ACHN (cell line): ENCODE measurements at regions not wholly inside any gene's neighbourhood (a gene's known extent, or its start where the extent isn't known, plus 50 kb on each side); places are given as distances from the start of the nearest gene placed in this dataset.

Source experiments
- DNase-seq: peaks from one replicate; pipeline ENCODE4 v3.0.0-alpha.2; 2015
- in situ Hi-C: cut with HindIII; loops from 2 replicates; pipeline ENCODE4 v1.10.0; 2017; ENCODE audit warnings: low sequenced_read_pairs, low pct_ligation_motif_present, low pct_unique_long_range_greater_than_20kb

DNA sequence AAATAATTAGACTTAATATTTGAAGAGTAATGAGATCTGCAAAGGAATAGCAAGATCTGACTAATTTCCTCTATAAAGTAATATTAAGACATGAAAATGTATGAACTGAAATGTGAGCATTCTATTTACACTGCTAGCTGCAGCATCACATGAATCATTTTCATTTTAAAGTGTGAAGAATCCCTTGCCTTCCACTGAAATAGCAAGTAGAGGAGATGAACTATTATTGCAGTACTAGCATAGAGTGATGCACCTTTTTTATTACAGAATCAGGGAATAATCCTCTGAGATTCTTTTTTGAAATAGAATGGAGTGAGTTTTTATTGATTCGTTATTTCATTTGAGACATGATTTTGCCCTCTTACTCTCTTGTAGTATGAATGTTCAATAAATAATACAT lies 281.9 kb upstream of the NAV3 start:
- DNase-seq = no peak
- in situ Hi-C loops = no loop called here

DNA sequence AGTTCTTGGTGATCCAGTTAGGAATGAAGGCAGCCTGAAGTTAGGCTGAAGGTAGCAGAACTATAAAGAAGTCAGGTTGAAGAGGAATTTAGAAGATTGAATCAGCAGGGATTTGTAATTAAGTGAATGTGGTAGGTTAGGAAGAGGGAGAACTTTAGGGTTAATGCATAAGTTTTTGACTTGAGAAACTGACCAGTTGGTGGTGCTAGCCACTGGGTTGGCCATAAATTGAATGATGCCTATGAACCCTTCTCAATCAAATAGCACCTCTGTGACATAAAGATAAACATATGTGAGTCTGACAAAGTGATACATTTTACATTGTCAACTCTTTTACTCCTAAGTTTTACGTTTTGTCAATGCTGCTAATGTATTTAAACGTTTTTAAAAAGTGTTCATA lies 290.6 kb upstream of the NAV3 start:
- no peak for DNase-seq
- in situ Hi-C loops = no loop called here

DNA sequence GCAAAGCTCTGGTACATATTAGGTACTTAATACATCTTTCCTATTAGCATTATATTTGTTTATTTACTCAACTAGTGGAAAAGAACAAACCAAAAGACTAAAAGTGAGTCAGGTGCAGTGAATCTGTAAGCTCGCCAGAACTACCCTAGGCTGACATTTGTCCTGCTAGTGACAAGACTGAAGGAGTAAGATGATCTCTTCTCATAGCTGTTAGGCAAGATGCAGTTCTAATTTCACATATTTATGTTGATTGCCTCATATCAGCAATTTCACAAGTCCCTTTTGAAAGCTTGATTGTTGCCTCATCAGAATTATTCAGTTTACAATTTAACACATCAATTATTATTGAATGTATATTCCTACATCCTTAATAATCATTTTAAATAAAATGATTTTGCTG lies 293.0 kb upstream of the NAV3 start:
- DNase-seq = no peak

DNA sequence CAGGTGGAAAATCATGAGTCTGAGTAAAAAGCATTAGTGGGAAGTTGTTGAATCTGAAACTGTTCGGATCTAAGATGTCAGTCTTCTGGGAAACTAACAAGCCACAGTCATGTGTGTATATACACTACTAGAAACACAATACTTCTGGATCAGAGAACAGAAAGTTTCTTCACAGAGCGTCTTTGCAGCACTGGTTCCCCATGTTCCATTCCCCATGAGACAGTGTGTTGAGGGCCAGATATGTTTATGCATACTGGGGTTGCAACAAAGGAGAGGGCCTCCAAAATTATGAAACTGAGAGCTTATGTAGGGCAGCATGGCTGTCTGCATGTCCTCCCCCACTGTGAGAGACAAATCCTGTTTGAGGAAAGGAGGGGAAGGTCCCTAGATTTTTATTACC lies 295.0 kb upstream of the NAV3 start:
- DNase-seq = no peak
- in situ Hi-C loops = no loop called here

More for the DNA sequence above, 293.0 kb upstream of the NAV3 start:
- in situ Hi-C loops = no loop called here

DNA sequence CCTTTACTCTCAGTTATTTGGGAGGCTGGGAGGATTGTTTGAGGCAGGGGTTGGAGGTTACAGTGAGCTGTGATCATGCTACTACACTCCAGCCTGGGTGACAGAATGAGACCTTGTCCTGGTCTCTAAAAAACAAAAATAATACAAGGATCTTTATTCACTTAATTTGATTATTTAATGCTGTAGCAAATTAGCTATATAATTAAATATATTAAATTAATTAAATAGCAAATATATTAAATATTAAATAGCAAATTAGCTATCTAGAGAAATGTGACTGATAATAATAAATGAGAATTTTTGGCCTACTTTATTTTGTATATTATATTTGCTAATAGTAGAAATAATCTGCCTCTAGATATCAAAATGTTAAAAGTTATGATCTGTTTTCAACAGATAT lies 298.8 kb upstream of the NAV3 start:
- in situ Hi-C loops = no loop called here

DNA sequence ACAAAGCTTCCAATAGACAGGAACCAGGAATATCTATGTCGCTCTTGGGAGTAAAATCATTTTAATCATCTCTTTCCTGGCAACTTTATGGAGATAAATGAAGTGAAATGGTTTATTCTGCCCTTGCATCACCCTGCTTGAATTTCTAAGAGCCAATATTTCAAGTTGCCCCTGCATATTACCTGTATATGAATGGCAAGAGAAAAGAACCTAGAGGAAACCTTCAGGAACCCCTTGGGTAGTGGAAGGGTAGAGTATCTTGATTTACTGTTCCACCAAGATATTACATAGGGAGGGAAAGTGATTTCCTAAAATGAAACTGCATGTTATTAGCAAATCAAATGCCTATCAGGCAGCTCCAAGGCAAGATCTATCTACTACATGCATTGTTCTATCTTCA lies 308.4 kb upstream of the NAV3 start:
- in situ Hi-C loops = no loop called here
- DNase-seq = no peak

More for the DNA sequence above, 298.8 kb upstream of the NAV3 start:
- no peak for DNase-seq

DNA sequence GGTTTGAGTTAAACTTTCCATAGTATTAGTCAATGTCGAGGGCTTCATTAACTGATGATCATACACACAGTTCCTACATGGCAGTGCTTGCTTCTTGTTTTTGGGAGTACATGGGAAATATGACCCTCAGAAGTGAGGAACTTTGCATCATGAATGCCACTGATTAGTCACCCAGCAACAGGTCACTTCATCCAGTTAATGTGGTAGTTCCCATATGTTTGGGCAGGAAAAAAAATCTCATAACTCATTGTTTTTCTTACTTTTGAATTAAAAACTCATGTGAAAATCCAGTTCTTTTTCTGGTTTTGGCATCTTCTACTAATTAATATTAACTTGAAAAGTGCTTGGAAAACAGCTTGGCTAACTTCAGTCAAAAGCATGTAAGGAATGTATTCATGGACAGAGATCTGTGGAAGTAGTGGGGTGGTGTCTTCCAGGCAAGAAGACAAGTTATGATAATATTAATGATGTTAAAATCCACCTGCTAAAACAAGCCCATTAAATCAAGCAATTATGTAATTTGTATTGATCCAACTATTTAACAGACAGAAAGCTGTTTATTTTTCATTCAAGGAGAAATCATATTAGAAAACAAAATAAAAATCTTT lies 309.1 kb upstream of the NAV3 start:
- no peak for DNase-seq
- in situ Hi-C loops = no loop called here

DNA sequence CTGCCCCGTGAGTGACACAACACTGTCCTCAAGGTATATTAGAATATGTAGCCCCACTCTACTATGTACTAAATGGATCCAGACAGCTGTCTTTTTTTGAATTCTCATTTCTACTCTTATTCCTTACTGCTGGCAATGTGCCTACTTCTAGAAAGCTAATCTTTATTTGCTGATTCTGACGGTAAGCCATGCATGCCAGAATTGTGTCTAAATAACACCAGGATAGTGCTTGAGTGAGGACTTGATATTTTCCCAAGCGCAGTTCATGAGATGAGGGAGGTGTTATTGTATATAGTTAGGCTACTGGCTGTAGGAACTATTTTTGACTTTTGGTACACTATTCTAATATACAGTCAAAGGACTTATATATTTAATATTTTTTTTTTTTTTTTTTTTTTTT lies 316.2 kb upstream of the NAV3 start:
- no peak for DNase-seq
- in situ Hi-C loops = no loop called here

DNA sequence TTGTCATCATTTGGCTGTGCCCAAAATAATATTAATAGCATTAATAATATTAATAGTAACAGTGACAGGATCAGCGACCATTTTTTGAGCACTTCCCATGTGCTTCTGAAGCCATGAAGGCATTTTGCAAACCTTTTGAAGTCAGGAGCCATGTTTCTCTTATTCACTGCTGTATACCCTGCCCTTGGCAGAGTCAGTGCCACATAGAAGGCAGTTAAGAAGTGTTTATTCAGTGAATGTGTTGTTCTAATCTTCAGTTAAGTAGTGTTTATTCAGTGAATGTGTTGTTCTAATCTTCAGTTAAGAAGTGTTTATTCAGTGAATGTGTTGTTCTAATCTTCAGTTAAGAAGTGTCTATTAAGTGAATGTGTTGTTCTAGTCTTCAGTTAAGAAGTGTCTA lies 319.7 kb upstream of the NAV3 start:
- DNase-seq = no peak
- in situ Hi-C loops = no loop called here

DNA sequence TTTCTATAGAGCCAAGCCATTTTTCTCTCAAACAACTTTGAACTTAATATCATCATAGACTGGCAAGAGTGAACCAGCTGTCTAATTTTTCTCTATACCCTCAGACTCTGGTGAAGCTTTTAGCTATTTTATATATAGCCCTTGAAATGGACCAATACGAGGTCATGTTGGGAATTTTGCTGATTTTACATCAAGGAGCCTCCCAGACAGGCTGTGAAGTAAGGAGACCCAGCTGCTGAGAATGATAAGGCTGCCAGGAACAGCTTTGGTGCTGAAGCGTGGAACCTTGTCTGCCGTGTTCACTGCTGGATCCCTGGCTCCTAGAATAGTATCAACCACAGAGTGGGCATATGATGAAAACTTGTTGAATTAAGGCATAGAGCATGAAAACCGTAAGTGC lies 326.2 kb upstream of the NAV3 start:
- no peak for DNase-seq
- in situ Hi-C loops = no loop called here

DNA sequence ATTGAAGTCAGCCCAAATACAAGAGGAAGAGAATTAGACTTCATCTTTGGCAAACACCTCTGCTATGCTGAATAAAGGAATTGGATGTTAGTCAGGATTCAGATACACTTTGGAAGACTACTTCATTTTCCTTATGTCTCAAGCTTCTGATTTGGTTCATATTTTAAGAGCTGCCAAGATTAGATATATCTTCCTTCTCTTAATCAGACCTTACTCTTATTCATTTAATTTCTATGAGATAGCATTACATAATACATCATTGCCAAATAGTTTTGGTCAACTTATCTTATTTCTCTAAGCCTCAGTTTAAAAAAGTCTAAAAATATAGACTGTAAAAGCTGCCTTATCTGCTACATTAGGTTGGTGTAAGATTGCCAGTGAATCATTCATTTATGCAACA lies 330.6 kb upstream of the NAV3 start:
- in situ Hi-C loops = no loop called here
- no peak for DNase-seq

DNA sequence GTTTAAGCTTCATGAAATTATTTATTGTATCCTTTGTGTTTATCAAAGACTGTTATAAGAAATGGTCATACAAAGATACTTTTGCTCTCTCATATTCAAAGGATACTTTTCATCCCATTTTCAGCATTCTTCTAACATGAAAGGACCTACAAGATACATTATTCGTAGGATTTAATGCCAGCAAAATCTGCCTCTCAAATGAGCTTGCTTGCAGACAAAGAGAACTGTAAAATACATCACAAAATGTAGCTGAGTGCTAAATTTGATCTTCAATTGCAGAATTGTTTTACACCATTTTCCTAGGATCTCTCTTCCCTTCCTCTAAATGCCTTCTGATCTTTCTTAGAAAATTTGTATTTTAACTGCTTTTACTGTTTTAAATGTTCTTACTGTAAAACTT lies 333.0 kb upstream of the NAV3 start:
- no peak for DNase-seq
- in situ Hi-C loops = no loop called here

DNA sequence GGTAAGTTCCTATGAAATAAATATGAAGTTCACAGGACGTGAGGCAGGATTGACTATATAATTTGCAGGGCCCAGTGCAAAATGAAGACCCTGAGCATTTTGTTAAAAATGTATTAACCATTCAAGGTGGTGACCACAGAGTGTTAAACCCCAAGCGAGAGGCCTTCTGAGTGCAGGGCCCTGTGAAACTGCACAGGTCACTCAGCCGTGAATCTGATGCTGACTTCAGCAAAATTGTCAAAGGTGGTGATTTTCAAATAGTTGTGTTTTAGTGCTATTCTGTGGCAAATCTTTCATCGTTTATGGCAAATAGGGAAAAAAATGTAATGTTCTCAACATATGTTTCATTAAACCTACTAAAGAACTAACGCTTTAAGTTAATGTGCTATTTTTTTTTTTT lies 334.0 kb upstream of the NAV3 start:
- DNase-seq = no peak
- in situ Hi-C loops = no loop called here

DNA sequence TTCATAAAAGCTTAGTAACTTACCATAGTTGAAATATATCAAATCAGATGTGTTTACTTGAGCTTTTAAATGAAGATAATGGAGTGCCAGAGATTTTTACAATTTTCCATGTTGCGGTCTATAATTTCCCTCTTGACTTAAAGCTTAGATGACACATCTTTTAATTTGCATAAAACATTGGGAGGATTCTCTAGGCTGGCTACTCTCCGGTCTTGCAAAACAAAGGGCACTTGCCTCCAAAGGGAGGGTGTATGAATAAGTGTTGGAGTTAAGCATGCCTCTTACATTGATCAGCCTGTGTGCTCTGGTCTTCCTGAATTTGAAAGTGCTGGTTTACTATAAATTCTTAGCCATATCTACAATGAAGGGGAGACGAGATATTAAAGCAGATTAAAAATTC lies 336.4 kb upstream of the NAV3 start:
- no peak for DNase-seq
- in situ Hi-C loops = no loop called here

DNA sequence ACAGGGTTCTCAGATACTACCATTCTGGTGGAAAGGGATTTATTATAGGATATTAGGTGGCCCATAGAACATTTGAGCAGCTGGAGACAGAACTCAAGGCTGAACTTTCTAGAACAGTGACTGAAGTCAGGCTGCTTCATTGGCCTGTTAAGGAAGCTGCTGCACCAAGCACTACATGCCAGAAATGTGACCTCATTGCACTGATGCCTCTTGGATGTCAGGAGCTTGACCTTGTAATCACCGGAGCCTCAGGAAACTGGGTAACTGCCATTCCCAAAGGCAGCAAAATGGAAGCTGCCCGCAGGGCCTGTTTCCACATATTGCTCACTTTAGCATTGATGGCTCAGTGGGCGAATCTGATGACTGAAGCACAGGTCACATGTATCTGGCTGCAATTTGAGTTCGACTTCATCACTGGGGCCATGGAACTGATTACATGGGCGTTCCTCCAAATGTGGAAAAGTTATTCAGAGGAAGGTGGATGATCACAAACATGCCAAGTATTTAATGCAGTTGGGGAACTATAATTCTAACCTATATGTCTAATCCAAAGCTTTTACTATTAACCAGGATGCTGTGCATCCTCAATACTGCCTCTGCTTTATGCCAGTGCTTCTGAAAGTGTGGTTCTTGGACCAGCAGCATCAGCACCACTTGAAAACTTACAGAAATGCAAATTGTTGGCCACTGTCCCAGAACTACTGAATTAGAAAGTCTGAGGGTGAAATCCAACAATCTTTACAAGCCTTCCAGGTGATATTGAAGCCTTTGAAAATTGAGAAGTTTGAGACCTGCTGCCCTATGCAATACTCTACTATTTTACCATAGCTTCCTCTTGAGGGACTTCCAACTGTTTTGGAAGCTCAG lies 337.2 kb upstream of the NAV3 start:
- in situ Hi-C loops = no loop called here
- no peak for DNase-seq

DNA sequence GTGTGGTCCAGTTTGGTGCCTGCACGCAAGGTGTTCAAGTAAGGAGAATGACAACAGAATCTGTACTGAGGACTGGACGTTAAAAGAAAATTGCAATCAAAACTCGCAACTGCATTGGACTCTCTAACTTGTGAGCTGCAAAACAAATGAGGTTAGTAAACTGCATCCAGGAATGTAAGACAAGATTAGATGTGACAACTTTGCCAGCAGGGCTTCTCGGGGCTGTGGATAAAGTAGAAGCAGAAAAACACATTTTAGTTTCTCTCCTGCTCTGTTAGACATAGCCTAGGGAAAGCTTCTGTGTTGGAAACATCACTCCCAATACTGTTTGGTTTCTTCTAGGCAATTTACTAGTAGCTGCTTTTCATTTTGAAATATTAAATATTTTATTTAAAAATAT lies 338.2 kb upstream of the NAV3 start:
- no peak for DNase-seq
- in situ Hi-C loops = no loop called here

DNA sequence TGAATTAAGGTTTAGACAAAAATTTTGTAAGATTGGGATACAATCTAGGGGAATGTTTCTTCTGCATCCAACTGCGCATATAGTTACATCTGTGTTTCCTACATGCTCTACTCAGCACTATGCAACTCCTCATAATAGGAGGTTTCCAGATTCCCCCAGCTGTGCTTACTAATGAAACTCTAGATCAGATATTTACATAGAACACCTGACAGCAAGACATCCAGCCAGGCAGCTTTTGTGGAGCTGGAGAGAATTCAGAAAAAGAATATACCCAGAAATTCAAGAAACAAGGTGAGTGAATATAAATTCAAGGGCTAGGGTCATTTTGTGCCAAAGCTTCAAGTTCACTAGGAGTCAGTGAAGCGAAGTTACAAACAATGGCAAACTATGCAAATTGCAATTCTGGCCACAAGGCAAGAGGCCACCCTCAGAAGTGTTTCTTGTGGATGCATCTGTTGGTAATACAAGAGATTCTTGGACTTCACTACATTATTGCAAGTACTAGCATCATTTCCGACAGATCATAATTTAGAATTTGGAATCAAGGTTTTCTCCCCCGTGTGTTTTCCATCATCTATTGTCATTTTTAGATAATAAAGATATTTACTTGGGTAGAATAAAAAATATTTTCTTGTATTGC lies 341.2 kb upstream of the NAV3 start:
- no peak for DNase-seq
- in situ Hi-C loops = no loop called here

DNA sequence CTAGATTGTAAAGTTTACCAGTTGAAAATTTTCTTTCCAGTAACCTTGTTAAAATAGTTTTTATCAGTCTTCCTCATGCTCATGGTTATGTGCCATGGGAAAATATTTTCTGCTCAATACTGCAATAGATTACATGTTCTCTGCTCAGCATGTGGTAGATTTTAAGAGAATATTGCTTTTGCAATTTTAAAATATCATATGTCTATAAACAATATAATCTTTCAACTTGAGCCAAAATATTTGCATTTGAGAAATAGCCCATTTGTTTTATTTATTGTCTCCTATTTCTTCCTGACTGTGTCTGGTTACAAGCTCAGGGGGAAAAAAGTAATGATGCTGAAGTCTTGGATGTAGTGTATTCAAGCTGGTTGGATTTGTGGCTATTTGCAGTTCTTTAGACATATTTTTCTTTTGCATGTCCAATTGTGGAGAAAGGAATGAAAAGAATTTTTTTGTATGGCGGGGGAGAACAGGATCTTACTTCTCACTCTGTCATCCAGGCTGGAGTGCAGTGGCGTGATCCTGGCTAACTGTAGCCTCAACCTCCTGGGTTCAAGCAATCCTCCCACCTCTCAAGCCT lies 342.6 kb upstream of the NAV3 start:
- no peak for DNase-seq
- in situ Hi-C loops = no loop called here

DNA sequence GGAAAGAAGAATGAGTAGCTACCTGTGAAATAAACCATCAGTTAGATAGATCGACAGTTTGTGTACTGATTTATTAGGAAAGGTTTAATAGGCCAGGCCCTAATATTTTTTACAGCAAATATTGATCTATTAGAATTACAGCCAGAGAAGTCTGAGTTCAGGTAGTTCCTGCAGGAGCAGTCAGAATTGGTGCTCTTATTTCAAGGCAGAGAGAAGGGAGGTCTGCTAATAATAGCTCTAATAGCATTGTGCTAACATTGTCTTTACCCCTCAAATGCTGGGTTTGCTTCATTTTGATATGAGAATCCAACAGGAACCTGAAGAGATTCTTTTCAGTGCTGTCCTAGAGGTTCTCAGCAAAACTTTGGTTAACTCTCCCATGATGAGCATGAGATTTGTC lies 343.8 kb upstream of the NAV3 start:
- no peak for DNase-seq
- in situ Hi-C loops = no loop called here
